PFSK-1 (cell line): ENCODE measurements at regions not wholly inside any gene's neighbourhood (a gene's known extent, or its start where the extent isn't known, plus 50 kb on each side); places are given as distances from the start of the nearest gene placed in this dataset.

ENCODE experiments used
- FOXP2 ChIP-seq: optimal IDR thresholded peaks from 2 replicates; pipeline ENCODE3; 2011; ENCODE audit warnings: borderline replicate concordance, control low read depth, inconsistent platforms; ENCODE audit not compliant: insufficient read depth; ENCODE audit errors: extremely low read length, extremely low read depth
- POLR2AphosphoS5 ChIP-seq: IDR thresholded peaks from 2 replicates; pipeline ENCODE4 v1.6.1; 2012; ENCODE audit warnings: low read depth, mild to moderate bottlenecking, control low read depth, low read length, moderate library complexity
- SIN3A ChIP-seq: IDR thresholded peaks from 2 replicates; pipeline ENCODE4 v1.6.1; 2012; ENCODE audit warnings: mild to moderate bottlenecking, low read length, moderate library complexity, borderline replicate concordance; ENCODE audit not compliant: insufficient read depth
- TAF1 ChIP-seq: IDR thresholded peaks from 2 replicates; pipeline ENCODE4 v1.6.1; 2012; ENCODE audit warnings: low read length, control low read depth, borderline replicate concordance; ENCODE audit not compliant: insufficient read depth
- TF ChIP-seq, protein P1 (sequence below), 2 experiments: IDR thresholded peaks; 2 replicates each; pipeline versions ENCODE4 v1.6.1 to v1.8.0; 2011 to 2012; ENCODE audit warnings: low read depth in 2 of 2, low read length in 2 of 2, control low read depth in 1 of 2, inconsistent platforms in 1 of 2, mild to moderate bottlenecking in 1 of 2, moderate library complexity in 1 of 2; ENCODE audit not compliant: insufficient read depth in 1 of 2

DNA sequence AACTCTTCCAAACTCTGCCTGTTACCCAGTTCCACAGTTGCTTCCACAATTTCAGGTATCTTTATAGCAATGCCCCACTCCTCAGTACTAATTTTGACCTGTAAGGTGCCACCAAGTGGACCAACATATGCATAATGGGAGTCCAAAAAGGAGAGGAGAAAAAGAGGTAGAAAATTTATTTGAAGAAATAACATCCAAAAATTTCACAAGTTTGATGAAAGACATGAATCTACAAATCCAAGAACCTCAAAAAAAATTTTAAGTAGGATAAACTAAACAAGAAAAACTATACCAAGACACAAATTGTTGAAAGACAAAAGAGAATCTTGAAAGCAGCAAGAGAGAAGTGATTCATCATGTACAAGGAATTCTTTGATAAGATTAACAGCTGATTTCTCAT, 79.8 kb downstream of the BARX1 start:
- no peak for TF ChIP-seq TAF1
- TF ChIP-seq SIN3A = no peak
- TF ChIP-seq, protein P1, sequence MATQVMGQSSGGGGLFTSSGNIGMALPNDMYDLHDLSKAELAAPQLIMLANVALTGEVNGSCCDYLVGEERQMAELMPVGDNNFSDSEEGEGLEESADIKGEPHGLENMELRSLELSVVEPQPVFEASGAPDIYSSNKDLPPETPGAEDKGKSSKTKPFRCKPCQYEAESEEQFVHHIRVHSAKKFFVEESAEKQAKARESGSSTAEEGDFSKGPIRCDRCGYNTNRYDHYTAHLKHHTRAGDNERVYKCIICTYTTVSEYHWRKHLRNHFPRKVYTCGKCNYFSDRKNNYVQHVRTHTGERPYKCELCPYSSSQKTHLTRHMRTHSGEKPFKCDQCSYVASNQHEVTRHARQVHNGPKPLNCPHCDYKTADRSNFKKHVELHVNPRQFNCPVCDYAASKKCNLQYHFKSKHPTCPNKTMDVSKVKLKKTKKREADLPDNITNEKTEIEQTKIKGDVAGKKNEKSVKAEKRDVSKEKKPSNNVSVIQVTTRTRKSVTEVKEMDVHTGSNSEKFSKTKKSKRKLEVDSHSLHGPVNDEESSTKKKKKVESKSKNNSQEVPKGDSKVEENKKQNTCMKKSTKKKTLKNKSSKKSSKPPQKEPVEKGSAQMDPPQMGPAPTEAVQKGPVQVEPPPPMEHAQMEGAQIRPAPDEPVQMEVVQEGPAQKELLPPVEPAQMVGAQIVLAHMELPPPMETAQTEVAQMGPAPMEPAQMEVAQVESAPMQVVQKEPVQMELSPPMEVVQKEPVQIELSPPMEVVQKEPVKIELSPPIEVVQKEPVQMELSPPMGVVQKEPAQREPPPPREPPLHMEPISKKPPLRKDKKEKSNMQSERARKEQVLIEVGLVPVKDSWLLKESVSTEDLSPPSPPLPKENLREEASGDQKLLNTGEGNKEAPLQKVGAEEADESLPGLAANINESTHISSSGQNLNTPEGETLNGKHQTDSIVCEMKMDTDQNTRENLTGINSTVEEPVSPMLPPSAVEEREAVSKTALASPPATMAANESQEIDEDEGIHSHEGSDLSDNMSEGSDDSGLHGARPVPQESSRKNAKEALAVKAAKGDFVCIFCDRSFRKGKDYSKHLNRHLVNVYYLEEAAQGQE (IDR thresholded peaks at IDR 0.05; ENCODE audit: insufficient read depth in 1 of 2, low read depth in 2 of 2, low read length in 2 of 2) = no peak
- TF ChIP-seq POLR2AphosphoS5 = no peak
- no peak for TF ChIP-seq FOXP2

- TF ChIP-seq TAF1 (no peak), SIN3A (no peak), POLR2AphosphoS5 (no peak), FOXP2 (no peak)
- TF ChIP-seq, protein P1 (IDR thresholded peaks at IDR 0.05; ENCODE audit: insufficient read depth in 1 of 2, low read depth in 2 of 2, low read length in 2 of 2) = no peak
These were observed 80.9 kb downstream of the BARX1 start for GRCh38 chr9:93874242-93874641.

- no peak for TF ChIP-seq FOXP2
- TF ChIP-seq TAF1 = no peak
- no peak for TF ChIP-seq POLR2AphosphoS5
- TF ChIP-seq, protein P1 (IDR thresholded peaks at IDR 0.05; ENCODE audit: insufficient read depth in 1 of 2, low read depth in 2 of 2, low read length in 2 of 2) = no peak
- TF ChIP-seq SIN3A = no peak
These were observed 83.9 kb downstream of the BARX1 start for GRCh38 chr9:93871286-93871685.

- TF ChIP-seq, protein P1 (IDR thresholded peaks at IDR 0.05; ENCODE audit: insufficient read depth in 1 of 2, low read depth in 2 of 2, low read length in 2 of 2) = no peak
- TF ChIP-seq TAF1 = no peak
- no peak for TF ChIP-seq SIN3A
- no peak for TF ChIP-seq FOXP2
These were observed 85.3 kb downstream of the BARX1 start for GRCh38 chr9:93869863-93870262.

DNA sequence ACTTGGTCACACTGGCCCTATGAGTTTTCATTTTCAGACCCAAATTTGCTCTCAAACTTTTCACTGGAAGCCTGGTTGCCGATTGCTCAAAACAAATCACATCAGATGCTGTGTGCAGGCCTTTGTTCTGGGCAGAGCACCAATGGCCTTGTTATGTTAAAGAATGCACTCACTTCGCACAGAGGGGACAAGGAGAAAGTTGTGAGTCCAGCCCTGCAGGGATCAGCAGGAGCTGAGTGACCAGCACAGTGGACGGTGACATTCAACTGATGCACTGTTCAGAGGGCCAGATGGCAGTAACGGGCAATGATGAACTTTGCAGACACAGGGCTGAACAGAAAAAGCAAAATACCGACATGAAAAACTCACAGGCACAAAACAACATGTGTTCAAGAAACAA, 86.1 kb downstream of the BARX1 start:
- TF ChIP-seq, protein P1 (IDR thresholded peaks at IDR 0.05; ENCODE audit: insufficient read depth in 1 of 2, low read depth in 2 of 2, low read length in 2 of 2) = no peak
- no peak for TF ChIP-seq FOXP2
- TF ChIP-seq SIN3A = no peak
- TF ChIP-seq POLR2AphosphoS5 = no peak
- TF ChIP-seq TAF1 = no peak
